22Rv1 (cell line): ENCODE measurements at regions not wholly inside any gene's neighbourhood (a gene's known extent, or its start where the extent isn't known, plus 50 kb on each side); places are given as distances from the start of the nearest gene placed in this dataset.

Source experiments
- CTCF ChIP-seq: fragments of 450-650 bp; IDR thresholded peaks from 2 replicates; pipeline ENCODE4 v1.5.1; 2017; ENCODE audit warnings: mild to moderate bottlenecking
- ZFX ChIP-seq: fragments of 450-650 bp; IDR thresholded peaks from 2 replicates; pipeline ENCODE4 v1.6.1; 2017; ENCODE audit warnings: antibody characterized with exemption, borderline replicate concordance

GRCh38 chr3:3307491-3307890 is 128.0 kb upstream of the CRBN start:
- TF ChIP-seq CTCF = no peak
- no peak for TF ChIP-seq ZFX
